Caco-2 (cell line): ENCODE measurements at regions not wholly inside any gene's neighbourhood (a gene's known extent, or its start where the extent isn't known, plus 50 kb on each side); places are given as distances from the start of the nearest gene placed in this dataset.

Source experiments
- BruUV-seq: library from RNA; stranded (reverse); fragments of 400-500 nt; replicated peaks from 2 replicates; lab custom pipeline; 2021; lab: Mats Ljungman, UMichigan
- CTCF ChIA-PET: fragments of 300-600 bp; sonication (Branson Sonifier 250); formaldehyde crosslinking; loops from one replicate; lab custom pipeline; 2022; ENCODE audit warnings: antibody characterized with exemption; lab: Charles Lee
- POLR2A ChIA-PET: fragments of 300-600 bp; sonication (Branson Sonifier 250); formaldehyde crosslinking; loops from one replicate; lab custom pipeline; 2022; ENCODE audit warnings: antibody characterized with exemption; lab: Charles Lee
- DNase-seq, 2 experiments: peaks; one replicate each; pipeline versions ENCODE4 v3.0.0 to v3.0.0-alpha.2; 2020 to 2022
- H3K27me3 ChIP-seq: replicated peaks from 2 replicates; pipeline ENCODE4 v1.6.0; 2011; ENCODE audit warnings: low read length; ENCODE audit not compliant: control insufficient read depth, insufficient read depth
- H3K36me3 ChIP-seq: 2 replicates; pipeline ENCODE4 v1.5.1; 2011; ENCODE audit warnings: low read length; ENCODE audit not compliant: control insufficient read depth, insufficient read depth
- H3K4me1 ChIP-seq: fragments of 250-450 bp; sonication (Bioruptor Pico); 2 replicates; pipeline ENCODE4 v1.5.1; 2020; ENCODE audit warnings: mild to moderate bottlenecking
- H3K4me3 ChIP-seq: 2 replicates; pipeline ENCODE4 v1.5.1; 2011; ENCODE audit warnings: low read depth, mild to moderate bottlenecking, control low read depth, low read length
- H3K9me3 ChIP-seq: fragments of 250-450 bp; sonication (Bioruptor Pico); 2 replicates; pipeline ENCODE4 v1.5.1; 2020; ENCODE audit warnings: mild to moderate bottlenecking, moderate library complexity
- H3K27ac Mint-ChIP-seq: one replicate; pipeline ENCODE4 v1.8.0; 2022; ENCODE audit warnings: mixed read lengths; ENCODE audit not compliant: unreplicated experiment
- H3K27me3 Mint-ChIP-seq: one replicate; pipeline ENCODE4 v1.8.0; 2022; ENCODE audit warnings: mixed read lengths; ENCODE audit not compliant: insufficient read depth, unreplicated experiment
- H3K36me3 Mint-ChIP-seq: one replicate; pipeline ENCODE4 v1.8.0; 2022; ENCODE audit warnings: mild to moderate bottlenecking, mixed read lengths; ENCODE audit not compliant: insufficient read depth, unreplicated experiment
- H3K4me1 Mint-ChIP-seq: one replicate; pipeline ENCODE4 v1.8.0; 2022; ENCODE audit warnings: low read depth, mixed read lengths; ENCODE audit not compliant: unreplicated experiment
- H3K4me3 Mint-ChIP-seq: one replicate; pipeline ENCODE4 v1.8.0; 2022; ENCODE audit warnings: mild to moderate bottlenecking, moderate library complexity, mixed read lengths; ENCODE audit not compliant: unreplicated experiment
- H3K9me3 Mint-ChIP-seq: one replicate; pipeline ENCODE4 v1.8.0; 2022; ENCODE audit warnings: mixed read lengths; ENCODE audit not compliant: unreplicated experiment
- CTCF ChIP-seq, 2 experiments: fragments of 200-600 bp in 1 of 2; IDR thresholded peaks; 1 replicate in 1 of 2; 2 replicates in 1 of 2; pipeline versions ENCODE4 v1.5.1 to v1.8.0; 2011 to 2022; ENCODE audit warnings: antibody characterized with exemption in 1 of 2, control low read depth in 1 of 2, inconsistent platforms in 1 of 2, low read depth in 1 of 2, low read length in 1 of 2, mild to moderate bottlenecking in 1 of 2, moderate library complexity in 1 of 2; ENCODE audit not compliant: insufficient read depth in 1 of 2, severe bottlenecking in 1 of 2, unreplicated experiment in 1 of 2
- intact Hi-C: fragments of 100-400 bp; cut with micrococcal nuclease; formaldehyde crosslinking; loops from one replicate; pipeline ENCODE4 v1.10.0; 2022; ENCODE audit not compliant: unreplicated experiment

GRCh38 chr12:84508851-84509260 lies 403.7 kb downstream of the SLC6A15 start:
- ChIA-PET CTCF (no interaction called here), POLR2A (no interaction called here)
- Mint-ChIP-seq H3K4me1 (no peaks in the 10 kb centered on the region), H3K4me3 (no peak overlapping the region), H3K27me3 (peaks cover 3% of the 10 kb centered on the region), H3K27ac (peak overlapping the region; percentile 4), H3K9me3 (no peaks in the 10 kb centered on the region), H3K36me3 (no peaks in the 10 kb centered on the region)
- intact Hi-C loops = loop anchor here (10.0 kb wide), 1 partner anchor 554 kb away; no protein-coding TSS in a partner anchor
- no peak for TF ChIP-seq CTCF (IDR thresholded peaks at IDR 0.05; ENCODE audit: insufficient read depth in 1 of 2, low read depth in 1 of 2, low read length in 1 of 2, severe bottlenecking in 1 of 2, unreplicated experiment in 1 of 2)
- no peak for DNase-seq
- H3K27me3 ChIP-seq = no peaks in the 10 kb centered on the region
- H3K4me3 ChIP-seq = no peak overlapping the region
- BruUV-seq = no TSS peak
- no peaks in the 10 kb centered on the region for H3K36me3 ChIP-seq
- no peaks in the 10 kb centered on the region for H3K9me3 ChIP-seq
- no peaks in the 10 kb centered on the region for H3K4me1 ChIP-seq

GRCh38 chr12:84507956-84508850 lies 404.4 kb downstream of the SLC6A15 start:
- no peaks in the 10 kb centered on the region for H3K27me3 Mint-ChIP-seq
- H3K4me3 Mint-ChIP-seq = no peak overlapping the region
- DNase-seq = peak in 1 of 2 experiments; percentile 3
- BruUV-seq = no TSS peak
- no peaks in the 10 kb centered on the region for H3K9me3 Mint-ChIP-seq
- H3K4me3 ChIP-seq = no peak overlapping the region
- no peaks in the 10 kb centered on the region for H3K4me1 Mint-ChIP-seq
- CTCF ChIA-PET = no interaction called here
- POLR2A ChIA-PET = no interaction called here
- H3K27me3 ChIP-seq = no peaks in the 10 kb centered on the region
- H3K27ac Mint-ChIP-seq = peak overlapping the region; percentile 4
- H3K9me3 ChIP-seq = no peaks in the 10 kb centered on the region
- peak in 1 of 2 experiments; percentile 32 for TF ChIP-seq CTCF (IDR thresholded peaks at IDR 0.05; ENCODE audit: insufficient read depth in 1 of 2, low read depth in 1 of 2, low read length in 1 of 2, severe bottlenecking in 1 of 2, unreplicated experiment in 1 of 2)
- H3K4me1 ChIP-seq = no peaks in the 10 kb centered on the region
- no peaks in the 10 kb centered on the region for H3K36me3 Mint-ChIP-seq
- H3K36me3 ChIP-seq = no peaks in the 10 kb centered on the region
- intact Hi-C loops = loop anchor here (10.0 kb wide), 1 partner anchor 553 kb away; no protein-coding TSS in a partner anchor

GRCh38 chr12:84506282-84506681 lies 406.3 kb downstream of the SLC6A15 start:
- H3K4me1 ChIP-seq = no peaks in the 10 kb centered on the region
- H3K27me3 ChIP-seq = no peaks in the 10 kb centered on the region
- Mint-ChIP-seq H3K27me3 (no peaks in the 10 kb centered on the region), H3K27ac (no peak overlapping the region), H3K36me3 (no peaks in the 10 kb centered on the region), H3K4me1 (no peaks in the 10 kb centered on the region), H3K4me3 (no peak overlapping the region), H3K9me3 (no peaks in the 10 kb centered on the region)
- DNase-seq = no peak
- H3K36me3 ChIP-seq = no peaks in the 10 kb centered on the region
- no TSS peak for BruUV-seq
- ChIA-PET POLR2A (no interaction called here), CTCF (no interaction called here)
- no peak for TF ChIP-seq CTCF (IDR thresholded peaks at IDR 0.05; ENCODE audit: insufficient read depth in 1 of 2, low read depth in 1 of 2, low read length in 1 of 2, severe bottlenecking in 1 of 2, unreplicated experiment in 1 of 2)
- H3K4me3 ChIP-seq = no peak overlapping the region
- intact Hi-C loops = loop anchor here (10.0 kb wide), 1 partner anchor 551 kb away; no protein-coding TSS in a partner anchor
- no peaks in the 10 kb centered on the region for H3K9me3 ChIP-seq
